Ectodermal cell (in vitro differentiated cells): ENCODE measurements at regions not wholly inside any gene's neighbourhood (a gene's known extent, or its start where the extent isn't known, plus 50 kb on each side); places are given as distances from the start of the nearest gene placed in this dataset.
A peak's percentile ranks its signal among the peaks of the same experiment; 100 is the strongest.

Experiments used
- H3K27ac ChIP-seq: 2 replicates; pipeline ENCODE4 v1.7.0; 2013; ENCODE audit warnings: mild to moderate bottlenecking, low read depth, low read length; ENCODE audit not compliant: insufficient read depth, poor library complexity, severe bottlenecking
- H3K27me3 ChIP-seq: 2 replicates; pipeline ENCODE4 v1.7.0; 2013; ENCODE audit warnings: mild to moderate bottlenecking, low read length; ENCODE audit not compliant: insufficient read depth, control insufficient read depth, poor library complexity, severe bottlenecking
- H3K36me3 ChIP-seq: one replicate; pipeline ENCODE4 v1.7.0; 2013; ENCODE audit warnings: low read length; ENCODE audit not compliant: control insufficient read depth, insufficient read depth
- H3K4me1 ChIP-seq: one replicate; pipeline ENCODE4 v1.7.0; 2013; ENCODE audit warnings: low read length; ENCODE audit not compliant: control insufficient read depth, insufficient read depth
- H3K4me3 ChIP-seq: 2 replicates; pipeline ENCODE4 v1.7.0; 2013; ENCODE audit warnings: low read depth, low read length, control low read depth; ENCODE audit not compliant: insufficient read depth
- H3K9me3 ChIP-seq: 2 replicates; pipeline ENCODE4 v1.7.0; 2013; ENCODE audit warnings: mild to moderate bottlenecking, low read length, moderate library complexity; ENCODE audit not compliant: control insufficient read depth
- WGBS, 2 experiments: methylation state at CpG; one replicate each; pipeline ENCODE4 v1.1.7; 2013; ENCODE audit warnings: missing lambda C conversion rate in 2 of 2; 5-methylcytosine and 5-hydroxymethylcytosine counted together

- Histone ChIP-seq H3K27ac (peak overlapping the region; percentile 63), H3K4me1 (peaks cover 4% of the 10 kb centered on the region), H3K36me3 (no peaks in the 10 kb centered on the region), H3K9me3 (no peaks in the 10 kb centered on the region), H3K4me3 (no peak overlapping the region), H3K27me3 (no peaks in the 10 kb centered on the region)
- 76 to 85% methylated on average over 6 of the region's 6 CpGs for WGBS, 2 experiments
Measured at GRCh38 chr10:10662716-10663408, 354.8 kb upstream of the CELF2 start.

- H3K27me3 ChIP-seq = no peaks in the 10 kb centered on the region
- H3K27ac ChIP-seq = no peak overlapping the region
- H3K4me3 ChIP-seq = no peak overlapping the region
- H3K36me3 ChIP-seq = no peaks in the 10 kb centered on the region
- 96 to 100% methylated on average over 3 of the region's 3 CpGs for WGBS, 2 experiments
- H3K9me3 ChIP-seq = no peaks in the 10 kb centered on the region
- H3K4me1 ChIP-seq = peaks cover 4% of the 10 kb centered on the region
Measured at GRCh38 chr10:10663622-10664021, 354.1 kb upstream of the CELF2 start.

DNA sequence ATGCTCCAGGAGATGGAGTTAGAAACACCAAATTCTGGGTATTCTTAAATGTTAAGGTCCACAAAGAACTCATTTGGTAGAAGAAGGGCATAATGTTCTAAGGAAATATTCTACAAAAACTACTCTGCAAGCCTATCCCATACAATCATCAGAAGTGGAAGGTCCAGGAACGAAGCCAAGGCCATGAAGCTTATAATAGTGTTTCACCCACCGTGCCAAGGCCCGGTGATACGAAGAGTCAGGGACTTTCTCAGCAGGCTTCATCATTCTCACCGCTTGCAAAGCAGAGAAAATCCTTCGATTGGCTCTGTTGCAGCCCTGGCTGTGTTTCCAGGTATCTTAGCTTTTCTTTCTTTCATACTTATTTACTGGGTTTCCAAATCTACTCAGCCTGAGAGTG, 351.9 kb upstream of the CELF2 start:
- 93 to 97% methylated on average over 6 of the region's 6 CpGs for WGBS, 2 experiments
- Histone ChIP-seq H3K27me3 (no peaks in the 10 kb centered on the region), H3K27ac (no peak overlapping the region), H3K9me3 (no peaks in the 10 kb centered on the region), H3K36me3 (no peaks in the 10 kb centered on the region), H3K4me1 (peaks cover 4% of the 10 kb centered on the region), H3K4me3 (no peak overlapping the region)

DNA sequence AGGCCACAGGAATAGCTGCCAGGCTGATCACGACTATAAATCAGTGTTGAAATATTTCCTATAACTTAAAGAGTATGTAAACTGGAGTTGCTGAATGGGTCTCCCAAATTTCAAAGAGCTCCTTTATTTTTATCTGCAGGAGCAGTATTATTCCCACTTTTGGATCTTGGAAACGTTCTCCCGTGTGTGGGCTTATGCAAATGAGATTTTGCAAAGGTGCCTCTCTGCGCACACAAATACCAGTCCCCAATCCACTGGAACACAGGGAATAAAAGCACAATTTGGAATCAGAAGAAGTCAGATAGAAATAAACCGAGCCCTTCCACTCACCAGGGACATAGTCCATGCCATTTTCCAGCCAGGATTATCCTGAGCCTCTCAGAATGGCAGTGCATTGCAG, 350.2 kb upstream of the CELF2 start:
- no peak overlapping the region for H3K27ac ChIP-seq
- H3K36me3 ChIP-seq = no peaks in the 10 kb centered on the region
- H3K9me3 ChIP-seq = no peaks in the 10 kb centered on the region
- H3K4me3 ChIP-seq = no peak overlapping the region
- peaks cover 4% of the 10 kb centered on the region for H3K4me1 ChIP-seq
- 92 to 94% methylated on average over 5 of the region's 5 CpGs for WGBS, 2 experiments
- no peaks in the 10 kb centered on the region for H3K27me3 ChIP-seq

GRCh38 chr10:10676972-10677371, 340.7 kb upstream of the CELF2 start:
- WGBS, 2 experiments = 100% methylated on average over 1 of the region's 1 CpG
- Histone ChIP-seq H3K27ac (no peak overlapping the region), H3K9me3 (no peaks in the 10 kb centered on the region), H3K4me1 (no peaks in the 10 kb centered on the region), H3K4me3 (no peak overlapping the region), H3K36me3 (no peaks in the 10 kb centered on the region), H3K27me3 (no peaks in the 10 kb centered on the region)

- WGBS, 2 experiments = 45 to 48% methylated on average over 3 of the region's 3 CpGs
- no peaks in the 10 kb centered on the region for H3K36me3 ChIP-seq
- no peaks in the 10 kb centered on the region for H3K9me3 ChIP-seq
- no peaks in the 10 kb centered on the region for H3K4me1 ChIP-seq
- H3K27ac ChIP-seq = no peak overlapping the region
- no peaks in the 10 kb centered on the region for H3K27me3 ChIP-seq
- no peak overlapping the region for H3K4me3 ChIP-seq
Measured at GRCh38 chr10:10677479-10677878, 340.2 kb upstream of the CELF2 start.

DNA sequence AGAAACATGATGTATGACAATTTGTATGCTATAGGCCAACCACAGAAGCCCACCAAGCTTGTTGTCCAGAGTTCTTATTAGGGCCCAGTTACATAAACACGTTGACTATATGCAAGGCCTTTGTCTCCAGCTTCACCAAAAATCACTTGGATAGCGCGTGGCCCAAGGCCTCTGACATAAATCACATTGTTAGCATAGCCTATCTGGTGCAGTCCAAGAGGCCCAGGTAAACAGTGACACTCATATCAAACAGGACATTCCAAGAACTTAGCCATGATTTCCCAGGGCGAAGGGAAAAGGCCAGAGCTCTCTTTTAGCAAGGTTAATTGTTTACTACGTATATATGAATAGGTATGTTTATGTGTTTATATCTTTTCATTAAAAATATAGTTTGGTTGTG, 337.2 kb upstream of the CELF2 start:
- H3K27ac ChIP-seq = no peak overlapping the region
- 92 to 97% methylated on average over 3 to 5 of the region's 5 CpGs for WGBS, 2 experiments
- no peak overlapping the region for H3K4me3 ChIP-seq
- no peaks in the 10 kb centered on the region for H3K36me3 ChIP-seq
- no peaks in the 10 kb centered on the region for H3K9me3 ChIP-seq
- H3K4me1 ChIP-seq = no peaks in the 10 kb centered on the region
- no peaks in the 10 kb centered on the region for H3K27me3 ChIP-seq

- WGBS, 2 experiments = 93 to 94% methylated on average over 4 of the region's 4 CpGs
- Histone ChIP-seq H3K9me3 (no peaks in the 10 kb centered on the region), H3K4me3 (no peak overlapping the region), H3K36me3 (no peaks in the 10 kb centered on the region), H3K27ac (no peak overlapping the region), H3K4me1 (no peaks in the 10 kb centered on the region), H3K27me3 (no peaks in the 10 kb centered on the region)
Measured at GRCh38 chr10:10684972-10685371, 332.7 kb upstream of the CELF2 start.

- no peak overlapping the region for H3K4me3 ChIP-seq
- no peaks in the 10 kb centered on the region for H3K36me3 ChIP-seq
- H3K27ac ChIP-seq = no peak overlapping the region
- H3K4me1 ChIP-seq = no peaks in the 10 kb centered on the region
- WGBS, 2 experiments = 100% methylated on average over 1 of the region's 1 CpG
- no peaks in the 10 kb centered on the region for H3K27me3 ChIP-seq
- H3K9me3 ChIP-seq = no peaks in the 10 kb centered on the region
Measured at GRCh38 chr10:10685566-10685965, 332.1 kb upstream of the CELF2 start.

- Histone ChIP-seq H3K36me3 (no peaks in the 10 kb centered on the region), H3K27ac (no peak overlapping the region), H3K4me1 (no peaks in the 10 kb centered on the region), H3K9me3 (no peaks in the 10 kb centered on the region), H3K27me3 (no peaks in the 10 kb centered on the region), H3K4me3 (no peak overlapping the region)
- WGBS, 2 experiments = 92 to 98% methylated on average over 4 of the region's 4 CpGs
Measured at GRCh38 chr10:10687751-10688150, 329.9 kb upstream of the CELF2 start.

- 60% methylated on average over 3 of the region's 3 CpGs for WGBS, 2 experiments
- H3K27me3 ChIP-seq = no peaks in the 10 kb centered on the region
- no peaks in the 10 kb centered on the region for H3K9me3 ChIP-seq
- no peak overlapping the region for H3K27ac ChIP-seq
- H3K4me3 ChIP-seq = no peak overlapping the region
- H3K36me3 ChIP-seq = no peaks in the 10 kb centered on the region
- peaks cover 5% of the 10 kb centered on the region for H3K4me1 ChIP-seq
Measured at GRCh38 chr10:10699427-10699826, 318.2 kb upstream of the CELF2 start.
